SH-SY5Y (cell line): ENCODE measurements at regions not wholly inside any gene's neighbourhood (a gene's known extent, or its start where the extent isn't known, plus 50 kb on each side); places are given as distances from the start of the nearest gene placed in this dataset.

Experiments used
- GATA2 ChIP-seq: IDR thresholded peaks from 2 replicates; pipeline ENCODE4 v1.6.1; 2011; ENCODE audit warnings: mild to moderate bottlenecking, low read depth, low read length
- GATA3 ChIP-seq: IDR thresholded peaks from 2 replicates; pipeline ENCODE4 v1.6.1; 2011; ENCODE audit warnings: low read depth, mild to moderate bottlenecking, low read length, moderate library complexity

- TF ChIP-seq GATA3 = no peak
- no peak for TF ChIP-seq GATA2
Measured at GRCh38 chr18:47425365-47425764, 173.9 kb upstream of the SKOR2 start.
